ENCODE measurements at regions not wholly inside any gene's neighbourhood (a gene's known extent, or its start where the extent isn't known, plus 50 kb on each side); places are given as distances from the start of the nearest gene placed in this dataset.

GRCh38 chr10:120372917-120373316, 84.1 kb upstream of the PLPP4 start:
- no peak overlapping the region for H3K27ac ChIP-seq
- no peaks in the 10 kb centered on the region for H3K36me3 ChIP-seq
- DNase-seq (ENCODE audit: low spot score in 2 of 2), result no peak
- no peaks in the 10 kb centered on the region for H3K9me3 ChIP-seq
- no peaks in the 10 kb centered on the region for H3K27me3 ChIP-seq
- TF ChIP-seq CTCF (IDR thresholded peaks at IDR 0.05) (no peak), POLR2A (IDR thresholded peaks at IDR 0.05) (no peak), POLR2AphosphoS5 (IDR thresholded peaks at IDR 0.05) (no peak)
- H3K4me3 ChIP-seq, result no peak overlapping the region
- no peaks in the 10 kb centered on the region for H3K4me1 ChIP-seq
- intact Hi-C loops (cut with DNase I; ENCODE audit: low total_unique reads), result no loop called here

- no peak for TF ChIP-seq POLR2AphosphoS5 (IDR thresholded peaks at IDR 0.05)
- TF ChIP-seq POLR2A (IDR thresholded peaks at IDR 0.05), result no peak
- TF ChIP-seq CTCF (IDR thresholded peaks at IDR 0.05), result no peak
- DNase-seq (ENCODE audit: low spot score in 2 of 2), result no peak
- Histone ChIP-seq H3K27me3 (no peaks in the 10 kb centered on the region), H3K36me3 (no peaks in the 10 kb centered on the region), H3K4me1 (no peaks in the 10 kb centered on the region), H3K9me3 (no peaks in the 10 kb centered on the region), H3K27ac (no peak overlapping the region), H3K4me3 (no peak overlapping the region)
- intact Hi-C loops (cut with DNase I; ENCODE audit: low total_unique reads), result no loop called here
Measured at GRCh38 chr10:120375666-120376065, 81.4 kb upstream of the PLPP4 start.

- DNase-seq (ENCODE audit: low spot score in 2 of 2), result no peak
- Histone ChIP-seq H3K36me3 (no peaks in the 10 kb centered on the region), H3K27ac (no peak overlapping the region), H3K9me3 (no peaks in the 10 kb centered on the region), H3K27me3 (no peaks in the 10 kb centered on the region), H3K4me3 (no peak overlapping the region), H3K4me1 (no peaks in the 10 kb centered on the region)
- intact Hi-C loops (cut with DNase I; ENCODE audit: low total_unique reads), result loop anchor here (5.0 kb wide), 1 partner anchor 250 kb away; no protein-coding TSS in a partner anchor
- TF ChIP-seq POLR2AphosphoS5 (IDR thresholded peaks at IDR 0.05) (no peak), POLR2A (IDR thresholded peaks at IDR 0.05) (no peak), CTCF (IDR thresholded peaks at IDR 0.05) (no peak)
Measured at GRCh38 chr10:120381931-120382330, 75.1 kb upstream of the PLPP4 start.

- no peak for DNase-seq (ENCODE audit: low spot score in 2 of 2)
- no peak overlapping the region for H3K27ac ChIP-seq
- H3K4me3 ChIP-seq, result no peak overlapping the region
- intact Hi-C loops (cut with DNase I; ENCODE audit: low total_unique reads), result loop anchor here (5.0 kb wide), 1 partner anchor 250 kb away; no protein-coding TSS in a partner anchor
- H3K9me3 ChIP-seq, result no peaks in the 10 kb centered on the region
- no peaks in the 10 kb centered on the region for H3K36me3 ChIP-seq
- TF ChIP-seq POLR2A (IDR thresholded peaks at IDR 0.05) (no peak), CTCF (IDR thresholded peaks at IDR 0.05) (no peak), POLR2AphosphoS5 (IDR thresholded peaks at IDR 0.05) (no peak)
- no peaks in the 10 kb centered on the region for H3K27me3 ChIP-seq
- H3K4me1 ChIP-seq, result no peaks in the 10 kb centered on the region
Measured at GRCh38 chr10:120382360-120382759, 74.7 kb upstream of the PLPP4 start.

GRCh38 chr10:120385992-120386391, 71.0 kb upstream of the PLPP4 start:
- intact Hi-C loops (cut with DNase I; ENCODE audit: low total_unique reads), result no loop called here
- Histone ChIP-seq H3K4me3 (no peak overlapping the region), H3K9me3 (no peaks in the 10 kb centered on the region), H3K27ac (no peak overlapping the region), H3K27me3 (no peaks in the 10 kb centered on the region), H3K36me3 (no peaks in the 10 kb centered on the region), H3K4me1 (no peaks in the 10 kb centered on the region)
- DNase-seq (ENCODE audit: low spot score in 2 of 2), result no peak
- TF ChIP-seq POLR2A (IDR thresholded peaks at IDR 0.05) (no peak), CTCF (IDR thresholded peaks at IDR 0.05) (no peak), POLR2AphosphoS5 (IDR thresholded peaks at IDR 0.05) (no peak)
